GM19467 (cell line): ENCODE measurements at regions not wholly inside any gene's neighbourhood (a gene's known extent, or its start where the extent isn't known, plus 50 kb on each side); places are given as distances from the start of the nearest gene placed in this dataset.
"Not testable (repeated sequence)": the region's sequence is repeated elsewhere in the genome, so short reads cannot be mapped to it uniquely, and the experiment has no call there.

Experiments
- ATAC-seq: cut with Tn5 transposase; IDR thresholded peaks from one replicate; pipeline ENCODE4 v1.9.1; 2021; ENCODE audit warnings: mild to moderate bottlenecking, moderate library complexity; ENCODE audit not compliant: unreplicated experiment

DNA sequence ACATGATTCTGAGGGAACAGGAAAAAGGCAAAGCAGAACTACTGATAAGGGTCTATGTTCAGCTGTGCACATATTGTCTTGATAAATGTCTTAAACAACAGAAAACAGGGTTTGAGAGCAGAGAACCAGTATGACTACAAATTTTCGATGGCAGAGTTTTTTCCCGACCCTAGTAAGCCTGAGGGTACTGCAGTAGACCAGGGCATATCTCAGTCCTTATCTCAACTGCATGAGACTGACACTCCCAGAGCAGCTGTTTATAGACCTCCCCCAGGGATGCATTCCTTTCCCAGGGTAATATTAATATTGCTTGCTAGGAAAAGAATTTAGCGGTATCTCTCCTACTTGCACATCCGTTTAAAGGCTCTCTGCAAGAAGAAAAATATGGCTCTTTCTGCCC is 1176.8 kb upstream of the ADGRB3 start:
- ATAC-seq: no peak

DNA sequence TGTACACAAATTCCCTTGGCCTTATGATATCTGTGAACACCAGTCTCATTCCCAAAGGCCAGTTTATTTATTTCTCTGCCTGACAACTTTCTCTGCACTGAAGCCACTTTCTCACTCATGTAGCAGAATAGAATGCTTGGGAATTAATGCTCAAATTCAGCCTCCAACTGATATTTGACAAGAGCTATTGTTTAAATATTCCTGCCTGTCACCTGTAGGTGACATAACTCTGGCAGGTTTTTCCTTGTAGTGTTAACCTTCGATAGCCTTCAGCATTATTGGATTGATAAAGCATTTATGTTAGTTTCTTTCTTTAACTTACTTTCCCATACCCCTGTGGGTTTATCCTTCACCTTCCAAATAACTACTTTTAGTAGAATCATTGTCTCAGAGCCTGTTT is 1183.2 kb upstream of the ADGRB3 start:
- ATAC-seq: no peak

DNA sequence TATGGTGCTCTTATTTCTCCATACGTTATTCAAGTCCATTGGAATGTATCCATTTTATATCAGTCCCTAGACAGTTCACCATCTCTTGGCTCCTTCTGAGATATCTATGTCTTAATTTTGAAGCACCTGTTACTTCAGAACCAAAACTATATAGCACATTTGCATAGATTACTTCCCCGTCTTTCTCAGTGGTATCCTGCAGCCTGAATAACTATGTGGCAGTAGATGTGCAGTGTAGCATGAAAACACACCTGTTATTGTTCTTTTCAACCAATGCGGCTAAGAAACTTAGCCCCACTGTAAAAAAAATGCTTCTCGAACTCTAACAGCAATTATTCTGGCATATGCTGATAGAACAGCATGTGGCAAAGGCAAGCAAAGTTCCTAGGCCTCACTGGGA is 1184.4 kb upstream of the ADGRB3 start:
- no peak for ATAC-seq

DNA sequence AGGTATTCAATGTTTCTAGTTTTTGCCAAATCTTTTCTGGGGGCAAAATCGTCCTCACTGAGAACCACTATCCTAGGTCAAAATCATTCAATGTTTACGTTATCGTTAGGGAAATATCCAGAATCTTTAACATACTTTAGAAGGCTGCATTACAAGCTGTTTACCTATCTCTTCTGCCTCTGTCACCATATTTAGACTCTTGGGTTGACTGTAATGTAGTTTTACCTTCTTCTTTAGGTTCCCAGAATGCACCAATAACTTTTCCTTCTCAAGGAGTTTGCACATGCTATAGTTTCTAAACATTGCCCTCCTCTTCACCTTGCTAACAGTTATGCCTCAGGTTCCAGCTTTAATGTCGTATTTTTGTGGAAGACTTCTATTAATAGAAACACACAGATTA is 1185.5 kb upstream of the ADGRB3 start:
- ATAC-seq: no peak

DNA sequence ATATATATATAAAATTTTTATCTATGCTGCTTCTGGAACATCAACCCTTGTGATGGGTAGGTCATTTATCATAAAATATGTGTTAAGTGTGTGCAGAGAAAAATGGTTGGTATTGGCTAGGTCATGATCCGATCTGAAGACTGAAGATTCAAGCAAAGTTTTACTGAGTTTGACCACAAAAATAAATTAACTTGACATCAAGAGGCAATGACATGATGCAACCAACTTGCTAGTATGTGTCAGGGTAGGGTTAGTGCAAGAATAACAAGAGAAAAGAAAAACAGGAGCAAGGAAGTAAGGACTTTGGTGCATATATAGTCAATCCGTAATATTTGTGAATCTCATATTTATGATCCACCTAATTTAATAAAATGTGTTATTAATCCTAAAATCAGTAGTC is 1202.0 kb upstream of the ADGRB3 start:
- no peak for ATAC-seq

DNA sequence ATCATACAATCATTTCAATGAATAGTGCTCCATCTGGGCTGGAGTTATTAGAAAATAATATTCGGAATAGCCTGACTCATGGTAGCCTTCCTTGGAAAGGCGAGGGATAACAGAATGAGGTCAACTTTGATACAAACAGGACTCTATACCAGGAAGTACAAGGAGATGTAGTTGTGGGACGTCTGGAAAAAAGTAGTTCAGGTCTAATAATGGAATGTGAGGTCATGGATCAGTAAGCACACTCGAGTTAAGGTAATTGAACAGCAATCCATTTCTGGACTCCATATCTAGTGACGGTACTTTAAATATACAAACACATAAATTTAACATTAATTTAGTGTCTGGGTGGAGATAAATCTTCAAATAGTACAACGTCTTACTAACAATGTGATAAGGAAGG is 1204.0 kb upstream of the ADGRB3 start:
- ATAC-seq: no peak

DNA sequence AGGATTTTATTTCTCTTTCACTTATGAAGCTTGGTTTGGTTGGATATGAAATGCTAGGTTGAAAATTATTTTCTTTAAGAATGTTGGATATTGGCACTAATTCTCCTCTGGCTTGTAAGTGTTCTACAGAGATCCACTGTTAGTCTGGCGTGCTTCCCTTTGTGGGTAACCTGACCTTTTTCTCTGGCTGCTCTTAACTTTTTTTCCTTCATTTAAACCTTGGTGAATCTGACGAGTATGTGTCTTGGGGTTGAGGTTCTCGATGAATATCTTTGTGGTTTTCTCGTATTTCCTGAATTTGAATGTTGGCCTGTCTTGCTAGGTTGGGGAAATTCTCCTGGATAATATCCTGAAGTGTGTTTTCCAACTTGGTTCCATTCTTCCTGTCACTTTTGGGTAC is 1208.4 kb upstream of the ADGRB3 start:
- not testable (repeated sequence) for ATAC-seq

DNA sequence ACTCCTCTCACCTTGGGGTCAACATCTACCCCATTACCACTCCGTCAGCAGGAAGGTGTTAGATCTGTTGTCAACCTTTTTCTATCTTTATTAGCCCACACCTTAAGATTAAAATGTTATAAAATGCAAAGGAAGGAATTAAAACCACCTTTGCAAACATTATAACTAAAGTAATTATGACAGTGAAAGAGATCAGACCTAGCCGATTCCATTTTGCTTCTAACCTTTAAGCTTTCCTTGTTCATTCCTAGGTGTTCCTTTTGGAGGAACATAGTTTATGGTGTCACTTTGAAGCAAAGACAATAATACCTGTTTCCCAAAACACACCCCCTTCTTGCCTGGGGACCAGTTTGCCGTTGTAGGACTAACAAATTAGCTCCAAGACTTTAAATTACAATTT is 1223.0 kb upstream of the ADGRB3 start:
- no peak for ATAC-seq

DNA sequence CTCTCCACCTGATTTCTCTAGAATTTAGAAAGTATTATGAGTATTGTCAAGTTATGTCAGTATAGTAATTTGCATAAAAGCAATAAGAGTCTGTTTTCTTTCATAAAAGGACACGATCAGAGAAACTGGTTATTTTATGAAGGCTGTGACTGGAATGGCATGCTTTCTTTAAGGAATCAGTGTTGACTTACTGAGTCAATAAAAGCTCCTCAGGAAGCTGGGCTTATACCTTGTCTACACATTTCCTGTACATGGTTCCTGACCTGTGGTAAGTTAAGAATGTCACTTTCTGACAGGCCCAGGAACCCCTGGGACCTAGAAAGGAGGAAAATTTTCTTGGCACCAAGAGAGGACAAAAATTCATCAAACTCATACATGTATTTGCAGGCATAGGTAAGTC is 1224.0 kb upstream of the ADGRB3 start:
- no peak for ATAC-seq

DNA sequence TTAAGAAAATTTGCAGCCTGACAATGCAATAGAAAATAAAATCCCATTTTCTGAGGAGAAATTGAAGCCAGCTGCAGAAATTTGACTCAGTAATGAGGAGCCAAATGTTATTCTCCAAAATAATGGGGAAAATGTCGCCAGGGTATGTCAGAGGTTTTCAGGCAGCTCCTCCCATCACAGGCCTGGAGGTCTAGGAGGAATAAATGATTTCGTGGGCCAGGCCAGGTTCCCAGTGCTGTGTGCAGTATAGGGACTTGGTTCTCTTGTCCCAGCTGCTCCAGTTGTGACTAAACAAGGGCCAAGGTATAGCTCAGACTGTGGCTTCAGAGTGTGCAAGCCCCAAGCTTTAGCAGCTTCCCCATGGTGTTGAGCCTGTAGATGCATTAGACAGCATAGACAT is 1240.8 kb upstream of the ADGRB3 start:
- ATAC-seq: no peak

DNA sequence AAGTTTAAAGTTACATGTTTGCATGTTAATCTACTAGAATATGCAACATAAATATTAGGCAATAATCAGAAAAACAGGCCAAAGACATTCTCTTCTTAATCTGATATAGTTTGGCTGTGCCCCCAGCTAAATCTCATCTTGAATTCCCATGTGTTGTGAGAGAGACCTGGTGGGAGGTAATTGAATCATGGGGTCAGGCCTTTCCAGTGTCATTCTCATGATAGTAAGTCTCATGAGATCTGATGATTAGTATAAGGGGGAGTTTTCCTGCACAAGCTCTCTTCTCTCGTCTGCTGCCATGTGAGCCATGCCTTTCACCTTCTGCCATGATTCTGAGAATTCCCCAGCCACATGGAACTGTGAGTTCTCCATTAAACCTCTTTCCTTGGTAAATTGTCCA is 1241.7 kb upstream of the ADGRB3 start:
- ATAC-seq: no peak

DNA sequence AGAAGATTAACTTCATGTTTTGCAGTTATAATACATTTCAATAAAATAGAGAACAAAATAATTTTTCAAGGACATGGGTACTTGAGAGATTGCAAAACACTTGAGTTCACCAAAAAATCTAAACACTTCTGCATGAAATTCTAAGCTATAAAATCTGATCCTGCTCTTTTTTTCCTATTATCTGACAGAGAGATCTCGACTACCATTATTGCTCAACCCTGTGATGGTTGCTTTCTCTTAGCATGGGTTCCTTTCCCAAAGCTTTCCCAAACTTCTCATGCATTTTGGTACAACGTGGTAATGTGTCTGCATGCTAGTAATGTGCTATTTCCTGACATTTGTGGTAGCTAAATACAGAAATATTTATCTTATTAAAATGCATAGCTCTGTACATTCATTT is 1243.1 kb upstream of the ADGRB3 start:
- no peak for ATAC-seq

DNA sequence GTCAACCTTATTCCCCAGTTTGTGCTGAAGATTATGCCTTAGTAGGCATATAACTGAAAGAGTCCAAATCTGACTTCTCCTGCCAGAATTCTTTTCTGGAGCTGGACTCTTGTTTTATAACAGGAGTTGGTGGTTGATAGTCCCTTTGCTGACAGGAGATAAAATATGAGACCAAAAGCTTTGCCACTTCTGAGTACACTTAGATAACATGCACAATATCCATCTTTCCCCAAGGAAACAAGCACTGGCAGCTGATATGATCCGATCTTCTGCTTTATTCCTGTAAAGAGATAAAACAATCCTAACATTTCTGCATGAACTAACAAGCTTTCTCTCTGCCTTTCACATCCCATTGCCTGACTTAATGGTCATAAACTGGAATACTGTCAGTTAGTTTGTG is 1265.4 kb upstream of the ADGRB3 start:
- ATAC-seq: no peak

DNA sequence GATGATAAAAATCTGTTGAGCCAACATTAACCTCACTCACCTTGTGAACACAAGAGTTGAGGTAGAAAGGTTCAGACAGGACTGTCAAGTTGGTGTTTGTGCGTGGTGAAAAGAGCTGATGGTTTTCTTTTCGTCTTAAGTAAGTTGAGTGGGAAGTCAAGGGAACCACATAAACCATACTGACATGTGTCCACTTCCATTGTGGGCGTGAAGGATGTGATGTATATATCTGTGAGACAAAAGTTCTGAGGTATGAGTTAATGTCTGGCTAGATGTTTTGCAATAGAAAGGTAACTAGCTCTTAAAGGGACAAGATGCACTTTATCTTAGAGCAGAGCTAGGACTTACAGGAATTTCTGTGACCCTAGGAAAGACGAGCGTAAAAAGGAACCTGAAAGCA is 1272.1 kb upstream of the ADGRB3 start:
- no peak for ATAC-seq

DNA sequence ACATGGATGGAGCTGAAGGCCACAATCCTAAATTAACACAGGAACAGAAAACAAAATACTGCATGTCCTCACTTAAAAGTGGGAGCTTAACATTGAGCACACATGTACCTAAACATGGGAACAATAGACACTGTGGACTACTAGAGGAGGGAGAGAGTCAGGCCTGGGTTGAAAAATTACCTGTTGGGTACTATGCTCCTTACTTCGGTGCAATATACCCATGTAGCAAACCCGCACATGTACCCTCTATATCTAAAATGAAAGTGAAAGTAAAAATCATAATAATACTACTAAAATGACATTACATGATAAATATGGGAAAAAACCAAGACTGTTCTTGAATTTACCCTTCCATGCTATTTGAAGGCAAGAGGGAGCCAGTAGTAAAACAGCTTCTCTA is 1273.8 kb upstream of the ADGRB3 start:
- no peak for ATAC-seq

DNA sequence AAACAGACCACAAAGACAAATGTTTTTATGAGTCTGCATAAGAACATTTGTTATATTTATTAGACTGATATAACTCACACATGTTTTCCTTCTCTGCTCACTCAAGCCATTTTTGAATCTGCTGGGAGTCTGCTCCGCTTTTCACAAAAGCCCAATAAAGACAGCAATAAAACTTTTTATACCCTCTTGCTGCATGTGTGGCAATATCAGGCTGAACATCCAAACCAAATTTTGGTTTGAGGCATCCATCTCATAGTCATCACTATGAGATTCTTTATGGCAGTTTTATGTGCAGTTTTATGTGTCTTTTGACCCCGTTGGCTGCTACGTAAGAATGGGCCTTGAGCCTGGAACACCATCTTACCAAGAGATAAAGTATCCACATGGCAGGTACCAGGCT is 1276.8 kb upstream of the ADGRB3 start:
- ATAC-seq: no peak

DNA sequence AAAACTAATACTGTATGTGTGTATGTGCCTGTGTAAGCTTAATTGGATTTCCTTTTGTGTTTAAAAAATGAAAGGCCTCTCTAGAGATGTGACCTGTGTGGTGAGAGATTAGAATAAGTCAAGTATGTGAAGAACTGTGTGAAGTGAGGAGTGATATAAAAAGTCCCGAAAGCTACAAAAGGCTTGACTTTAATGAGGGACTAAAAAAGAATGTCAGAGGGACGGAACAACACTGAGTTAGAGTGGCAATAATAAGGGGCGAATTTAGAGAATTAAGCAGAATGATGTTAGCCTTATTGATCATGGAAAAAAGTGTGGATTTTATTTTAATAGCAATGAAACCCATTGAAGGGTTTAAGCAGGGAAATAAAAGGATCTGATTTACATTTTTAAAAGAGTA is 1281.2 kb upstream of the ADGRB3 start:
- no peak for ATAC-seq

DNA sequence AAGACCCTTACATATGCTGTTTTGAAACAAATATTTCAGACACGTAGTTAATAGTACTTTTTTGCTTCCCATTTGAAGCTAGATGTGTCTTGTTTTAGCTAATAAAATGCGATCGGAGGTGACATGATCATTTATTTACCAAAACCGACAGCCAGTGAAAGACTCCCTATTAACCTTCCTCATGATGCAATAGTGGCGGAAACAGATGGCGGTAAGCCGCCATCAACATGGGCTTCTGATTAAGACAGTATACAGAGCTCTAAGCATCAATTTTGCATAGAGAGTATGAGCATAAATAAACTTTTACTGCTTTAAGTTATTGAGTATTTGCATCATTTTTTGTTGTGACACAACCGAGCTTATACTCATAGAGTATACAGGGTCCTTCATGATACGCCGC is 1282.4 kb upstream of the ADGRB3 start:
- no peak for ATAC-seq

DNA sequence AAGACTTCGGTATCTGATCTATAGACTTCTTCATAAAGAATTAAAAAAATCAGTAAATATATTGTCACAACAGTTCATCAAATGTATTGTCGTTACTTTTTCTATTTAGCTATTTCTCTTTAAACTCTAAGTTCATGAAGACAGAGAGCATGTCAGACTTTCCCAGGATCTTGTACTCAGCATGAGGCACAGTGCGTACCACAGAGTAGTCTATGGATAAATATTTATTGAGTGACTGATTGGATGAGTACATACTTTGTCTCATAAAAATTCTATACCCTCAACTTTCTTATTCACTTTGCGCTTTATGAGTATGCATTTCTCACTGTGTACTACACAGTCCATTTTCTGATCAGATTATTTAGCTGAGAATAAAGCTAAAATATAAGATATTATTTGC is 1284.4 kb upstream of the ADGRB3 start:
- ATAC-seq: no peak

DNA sequence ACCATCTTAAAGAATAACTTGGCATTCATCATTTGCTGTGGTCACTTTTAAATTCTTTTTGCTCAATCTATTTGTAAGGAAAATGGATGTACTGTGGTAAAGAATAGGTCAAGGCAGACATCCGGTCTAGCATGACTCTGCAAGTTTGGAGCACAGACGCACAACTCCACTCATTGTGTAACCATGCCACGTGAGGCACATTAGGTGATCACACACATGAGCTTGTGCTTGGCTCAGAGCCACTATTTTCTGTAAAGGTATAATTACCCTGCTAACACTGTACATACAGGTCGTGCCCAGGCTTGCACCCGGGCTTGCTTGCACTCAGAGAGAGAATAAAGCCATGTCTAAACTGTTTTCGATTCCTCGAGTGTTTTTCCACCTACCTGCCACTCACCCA is 1289.1 kb upstream of the ADGRB3 start:
- ATAC-seq: no peak

DNA sequence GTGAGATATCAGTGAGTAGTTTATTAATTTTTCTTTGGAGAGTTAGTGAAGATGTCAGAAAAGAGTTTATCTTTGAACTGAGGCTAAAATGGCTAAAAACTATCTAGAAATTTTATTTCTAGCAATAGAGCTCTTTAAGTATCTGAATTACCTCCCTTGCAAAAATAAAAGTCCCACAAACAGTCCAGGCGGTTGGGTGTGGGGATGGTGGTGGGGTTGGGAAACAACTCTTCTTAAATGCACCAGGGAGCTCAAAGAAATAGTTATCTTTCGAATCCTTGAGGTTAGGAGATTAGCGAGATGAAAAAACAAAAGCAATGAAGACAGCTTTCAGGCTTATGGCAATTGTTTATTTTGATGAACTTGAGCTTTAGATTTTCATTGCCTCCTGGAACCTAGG is 1299.1 kb upstream of the ADGRB3 start:
- ATAC-seq: no peak

DNA sequence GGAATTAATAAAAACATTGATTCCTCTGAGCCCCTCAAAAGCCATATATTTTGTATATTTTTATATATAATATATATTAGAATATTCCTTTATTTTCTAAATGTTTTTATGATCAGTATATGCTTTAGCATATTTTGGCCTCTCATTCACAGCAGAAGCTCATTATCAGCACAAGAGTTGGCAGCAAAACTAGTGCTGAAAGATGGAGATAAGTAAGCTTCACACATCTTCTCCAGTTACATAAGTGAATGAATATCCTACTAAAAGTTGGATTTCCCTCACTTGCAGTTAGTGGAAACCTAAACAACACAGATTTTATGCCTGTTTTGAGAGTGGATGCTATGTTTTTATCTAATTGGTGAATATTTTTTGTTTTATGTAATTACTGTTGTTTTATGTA is 1303.8 kb upstream of the ADGRB3 start:
- ATAC-seq: no peak

DNA sequence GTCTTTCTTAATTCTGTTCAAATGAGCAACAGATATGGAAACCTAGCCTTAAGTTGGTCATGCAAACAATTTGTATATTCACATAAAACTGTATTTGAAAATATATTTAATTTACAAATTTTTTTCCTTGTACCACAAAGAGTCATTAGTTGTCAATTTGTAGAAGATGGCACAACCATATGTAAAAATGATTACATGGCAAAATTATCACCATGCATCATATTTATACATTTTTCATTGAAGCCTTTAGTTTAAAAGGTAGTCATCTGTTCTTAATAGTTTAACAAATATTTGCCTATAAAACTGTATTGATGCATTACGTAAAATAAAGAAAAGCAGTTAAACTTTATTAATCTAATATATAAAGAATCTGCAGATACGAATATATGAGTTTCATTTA is 1306.8 kb upstream of the ADGRB3 start:
- no peak for ATAC-seq

DNA sequence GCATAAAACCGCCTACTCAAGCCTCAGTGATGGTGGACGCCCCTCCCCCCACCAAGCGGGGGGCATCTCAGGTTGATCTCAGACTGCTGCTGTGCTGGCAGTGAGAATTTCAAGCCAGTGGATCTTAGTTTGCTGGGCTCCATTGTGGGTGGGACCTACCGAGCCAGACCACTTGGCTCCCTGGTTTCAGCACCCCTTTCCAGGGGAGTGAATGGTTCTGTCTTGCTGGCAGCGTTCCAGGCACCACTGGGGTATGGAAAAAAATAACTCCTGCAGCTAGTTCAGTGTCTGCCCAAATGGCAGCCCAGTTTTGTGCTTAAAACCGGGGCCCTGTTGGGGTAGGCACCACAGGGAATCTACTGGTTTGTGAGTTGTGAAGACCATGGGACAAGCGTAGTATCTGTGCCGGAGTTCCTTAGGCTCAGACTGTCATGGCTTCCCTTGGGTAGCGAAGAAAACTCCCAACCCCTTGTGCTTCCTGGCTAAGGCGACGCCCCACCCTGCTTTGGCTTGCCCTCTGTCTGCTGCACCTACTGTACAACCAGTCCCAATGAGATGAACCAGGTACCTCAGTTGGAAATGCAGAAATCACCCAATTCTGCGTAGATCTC is 1334.5 kb upstream of the ADGRB3 start:
- ATAC-seq: no peak
